K562 (cell line): ENCODE measurements at regions not wholly inside any gene's neighbourhood (a gene's known extent, or its start where the extent isn't known, plus 50 kb on each side); places are given as distances from the start of the nearest gene placed in this dataset.

Experiments used
- ESRRB ChIP-seq: fragments of 250-450 bp; sonication (Bioruptor Pico); IDR thresholded peaks from 2 replicates; pipeline ENCODE4 v1.5.0; 2020; ENCODE audit warnings: mild to moderate bottlenecking, moderate library complexity, borderline replicate concordance
- FOSL1 ChIP-seq: fragments of 200-800 bp; sonication (Bioruptor generic); conservative IDR thresholded peaks from 2 replicates; pipeline ENCODE4 v1.6.1; 2016; ENCODE audit warnings: missing genetic modification characterization, missing compliant biosample characterization
- KDM4B ChIP-seq, 2 experiments: fragments of 450-650 bp in 1 of 2; sonication (generic) in 1 of 2; IDR thresholded peaks; 2 replicates each; pipeline ENCODE4 v1.6.1; 2016 to 2017; ENCODE audit warnings: borderline replicate concordance in 2 of 2, antibody characterized with exemption in 1 of 2, low read depth in 1 of 2, mild to moderate bottlenecking in 1 of 2
- MTA1 ChIP-seq: fragments of 450-650 bp; IDR thresholded peaks from 2 replicates; pipeline ENCODE4 v1.6.1; 2017; ENCODE audit warnings: borderline replicate concordance
- PCBP1 ChIP-seq: fragments of 200-400 bp; formaldehyde crosslinking; IDR thresholded peaks from 2 replicates; pipeline ENCODE4 v1.6.1; 2018; ENCODE audit warnings: mild to moderate bottlenecking, low read depth, low read length; ENCODE audit not compliant: poor library complexity, severe bottlenecking
- SIN3B ChIP-seq: fragments of 450-650 bp; IDR thresholded peaks from 2 replicates; pipeline ENCODE4 v1.6.1; 2017; ENCODE audit warnings: low read depth, mild to moderate bottlenecking, moderate library complexity
- SRSF1 ChIP-seq: fragments of 200-400 bp; formaldehyde crosslinking; IDR thresholded peaks from 2 replicates; pipeline ENCODE4 v1.6.1; 2017; ENCODE audit warnings: mild to moderate bottlenecking, low read depth, low read length, moderate library complexity
- ZNF764 ChIP-seq: fragments of 250-450 bp; sonication (Bioruptor Pico); IDR thresholded peaks from 2 replicates; pipeline ENCODE4 v1.4.0; 2020; ENCODE audit warnings: low read depth, mild to moderate bottlenecking, moderate library complexity
- TF ChIP-seq, protein P1 (sequence below): conservative IDR thresholded peaks from 2 replicates; pipeline ENCODE4 v1.6.1; 2011; ENCODE audit warnings: low read depth, mild to moderate bottlenecking, low read length; ENCODE audit not compliant: control insufficient read depth
- TF ChIP-seq, protein P2 (sequence below): fragments of 200-600 bp; sonication (generic); IDR thresholded peaks from one replicate; pipeline ENCODE4 v1.6.1; 2012; ENCODE audit warnings: mild to moderate bottlenecking, low read depth, low read length, inconsistent platforms
- TF ChIP-seq, protein P3 (sequence below): fragments of 450-650 bp; IDR thresholded peaks from 2 replicates; pipeline ENCODE4 v1.6.1; 2016
- TF ChIP-seq, protein P4 (sequence below): fragments of 250-450 bp; sonication (Bioruptor Pico); IDR thresholded peaks from 2 replicates; pipeline ENCODE4 v1.4.0; 2020; ENCODE audit warnings: borderline replicate concordance

DNA sequence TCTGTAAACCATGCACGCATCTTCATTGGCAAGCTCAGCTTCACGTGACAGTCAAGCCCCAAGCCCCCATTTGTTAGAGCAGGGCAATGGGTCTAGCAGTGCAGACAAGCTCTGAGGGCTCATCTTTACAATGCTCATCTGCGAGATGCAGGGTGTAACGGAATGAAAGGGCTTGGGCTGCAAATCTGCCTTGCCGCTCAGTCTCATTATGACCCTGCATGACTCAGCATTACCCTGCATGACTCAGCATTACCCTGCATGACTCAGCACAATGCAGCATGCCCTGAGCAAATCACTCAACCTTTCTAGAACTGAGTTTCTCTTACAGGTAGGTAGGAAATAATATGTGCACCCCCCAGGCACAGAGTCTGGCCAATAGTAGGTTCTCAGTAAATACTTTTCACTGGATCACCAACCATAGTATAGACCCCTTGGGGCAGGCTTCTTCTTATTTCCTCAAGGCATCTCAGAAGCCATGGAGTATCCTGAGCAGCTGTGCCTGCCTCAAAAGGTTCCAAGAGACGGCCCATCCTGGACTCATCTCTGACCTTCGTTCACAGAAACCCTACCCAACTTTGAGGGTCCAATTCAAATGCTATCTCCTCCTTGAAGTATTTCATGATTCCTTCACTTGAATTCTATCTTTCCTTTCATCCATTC is 391.3 kb upstream of the CDH5 start (continued):
- TF ChIP-seq, protein P1, sequence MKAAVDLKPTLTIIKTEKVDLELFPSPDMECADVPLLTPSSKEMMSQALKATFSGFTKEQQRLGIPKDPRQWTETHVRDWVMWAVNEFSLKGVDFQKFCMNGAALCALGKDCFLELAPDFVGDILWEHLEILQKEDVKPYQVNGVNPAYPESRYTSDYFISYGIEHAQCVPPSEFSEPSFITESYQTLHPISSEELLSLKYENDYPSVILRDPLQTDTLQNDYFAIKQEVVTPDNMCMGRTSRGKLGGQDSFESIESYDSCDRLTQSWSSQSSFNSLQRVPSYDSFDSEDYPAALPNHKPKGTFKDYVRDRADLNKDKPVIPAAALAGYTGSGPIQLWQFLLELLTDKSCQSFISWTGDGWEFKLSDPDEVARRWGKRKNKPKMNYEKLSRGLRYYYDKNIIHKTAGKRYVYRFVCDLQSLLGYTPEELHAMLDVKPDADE = no peak
- TF ChIP-seq PCBP1 = no peak
- TF ChIP-seq SRSF1 = no peak
- no peak for TF ChIP-seq MTA1
- no peak for TF ChIP-seq KDM4B (IDR thresholded peaks at IDR 0.05; ENCODE audit: borderline replicate concordance in 2 of 2, low read depth in 1 of 2)
- TF ChIP-seq SIN3B = no peak
- no peak for TF ChIP-seq ESRRB
- TF ChIP-seq, protein P2, sequence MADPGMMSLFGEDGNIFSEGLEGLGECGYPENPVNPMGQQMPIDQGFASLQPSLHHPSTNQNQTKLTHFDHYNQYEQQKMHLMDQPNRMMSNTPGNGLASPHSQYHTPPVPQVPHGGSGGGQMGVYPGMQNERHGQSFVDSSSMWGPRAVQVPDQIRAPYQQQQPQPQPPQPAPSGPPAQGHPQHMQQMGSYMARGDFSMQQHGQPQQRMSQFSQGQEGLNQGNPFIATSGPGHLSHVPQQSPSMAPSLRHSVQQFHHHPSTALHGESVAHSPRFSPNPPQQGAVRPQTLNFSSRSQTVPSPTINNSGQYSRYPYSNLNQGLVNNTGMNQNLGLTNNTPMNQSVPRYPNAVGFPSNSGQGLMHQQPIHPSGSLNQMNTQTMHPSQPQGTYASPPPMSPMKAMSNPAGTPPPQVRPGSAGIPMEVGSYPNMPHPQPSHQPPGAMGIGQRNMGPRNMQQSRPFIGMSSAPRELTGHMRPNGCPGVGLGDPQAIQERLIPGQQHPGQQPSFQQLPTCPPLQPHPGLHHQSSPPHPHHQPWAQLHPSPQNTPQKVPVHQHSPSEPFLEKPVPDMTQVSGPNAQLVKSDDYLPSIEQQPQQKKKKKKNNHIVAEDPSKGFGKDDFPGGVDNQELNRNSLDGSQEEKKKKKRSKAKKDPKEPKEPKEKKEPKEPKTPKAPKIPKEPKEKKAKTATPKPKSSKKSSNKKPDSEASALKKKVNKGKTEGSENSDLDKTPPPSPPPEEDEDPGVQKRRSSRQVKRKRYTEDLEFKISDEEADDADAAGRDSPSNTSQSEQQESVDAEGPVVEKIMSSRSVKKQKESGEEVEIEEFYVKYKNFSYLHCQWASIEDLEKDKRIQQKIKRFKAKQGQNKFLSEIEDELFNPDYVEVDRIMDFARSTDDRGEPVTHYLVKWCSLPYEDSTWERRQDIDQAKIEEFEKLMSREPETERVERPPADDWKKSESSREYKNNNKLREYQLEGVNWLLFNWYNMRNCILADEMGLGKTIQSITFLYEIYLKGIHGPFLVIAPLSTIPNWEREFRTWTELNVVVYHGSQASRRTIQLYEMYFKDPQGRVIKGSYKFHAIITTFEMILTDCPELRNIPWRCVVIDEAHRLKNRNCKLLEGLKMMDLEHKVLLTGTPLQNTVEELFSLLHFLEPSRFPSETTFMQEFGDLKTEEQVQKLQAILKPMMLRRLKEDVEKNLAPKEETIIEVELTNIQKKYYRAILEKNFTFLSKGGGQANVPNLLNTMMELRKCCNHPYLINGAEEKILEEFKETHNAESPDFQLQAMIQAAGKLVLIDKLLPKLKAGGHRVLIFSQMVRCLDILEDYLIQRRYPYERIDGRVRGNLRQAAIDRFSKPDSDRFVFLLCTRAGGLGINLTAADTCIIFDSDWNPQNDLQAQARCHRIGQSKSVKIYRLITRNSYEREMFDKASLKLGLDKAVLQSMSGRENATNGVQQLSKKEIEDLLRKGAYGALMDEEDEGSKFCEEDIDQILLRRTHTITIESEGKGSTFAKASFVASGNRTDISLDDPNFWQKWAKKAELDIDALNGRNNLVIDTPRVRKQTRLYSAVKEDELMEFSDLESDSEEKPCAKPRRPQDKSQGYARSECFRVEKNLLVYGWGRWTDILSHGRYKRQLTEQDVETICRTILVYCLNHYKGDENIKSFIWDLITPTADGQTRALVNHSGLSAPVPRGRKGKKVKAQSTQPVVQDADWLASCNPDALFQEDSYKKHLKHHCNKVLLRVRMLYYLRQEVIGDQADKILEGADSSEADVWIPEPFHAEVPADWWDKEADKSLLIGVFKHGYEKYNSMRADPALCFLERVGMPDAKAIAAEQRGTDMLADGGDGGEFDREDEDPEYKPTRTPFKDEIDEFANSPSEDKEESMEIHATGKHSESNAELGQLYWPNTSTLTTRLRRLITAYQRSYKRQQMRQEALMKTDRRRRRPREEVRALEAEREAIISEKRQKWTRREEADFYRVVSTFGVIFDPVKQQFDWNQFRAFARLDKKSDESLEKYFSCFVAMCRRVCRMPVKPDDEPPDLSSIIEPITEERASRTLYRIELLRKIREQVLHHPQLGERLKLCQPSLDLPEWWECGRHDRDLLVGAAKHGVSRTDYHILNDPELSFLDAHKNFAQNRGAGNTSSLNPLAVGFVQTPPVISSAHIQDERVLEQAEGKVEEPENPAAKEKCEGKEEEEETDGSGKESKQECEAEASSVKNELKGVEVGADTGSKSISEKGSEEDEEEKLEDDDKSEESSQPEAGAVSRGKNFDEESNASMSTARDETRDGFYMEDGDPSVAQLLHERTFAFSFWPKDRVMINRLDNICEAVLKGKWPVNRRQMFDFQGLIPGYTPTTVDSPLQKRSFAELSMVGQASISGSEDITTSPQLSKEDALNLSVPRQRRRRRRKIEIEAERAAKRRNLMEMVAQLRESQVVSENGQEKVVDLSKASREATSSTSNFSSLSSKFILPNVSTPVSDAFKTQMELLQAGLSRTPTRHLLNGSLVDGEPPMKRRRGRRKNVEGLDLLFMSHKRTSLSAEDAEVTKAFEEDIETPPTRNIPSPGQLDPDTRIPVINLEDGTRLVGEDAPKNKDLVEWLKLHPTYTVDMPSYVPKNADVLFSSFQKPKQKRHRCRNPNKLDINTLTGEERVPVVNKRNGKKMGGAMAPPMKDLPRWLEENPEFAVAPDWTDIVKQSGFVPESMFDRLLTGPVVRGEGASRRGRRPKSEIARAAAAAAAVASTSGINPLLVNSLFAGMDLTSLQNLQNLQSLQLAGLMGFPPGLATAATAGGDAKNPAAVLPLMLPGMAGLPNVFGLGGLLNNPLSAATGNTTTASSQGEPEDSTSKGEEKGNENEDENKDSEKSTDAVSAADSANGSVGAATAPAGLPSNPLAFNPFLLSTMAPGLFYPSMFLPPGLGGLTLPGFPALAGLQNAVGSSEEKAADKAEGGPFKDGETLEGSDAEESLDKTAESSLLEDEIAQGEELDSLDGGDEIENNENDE = no peak
- TF ChIP-seq, protein P3, sequence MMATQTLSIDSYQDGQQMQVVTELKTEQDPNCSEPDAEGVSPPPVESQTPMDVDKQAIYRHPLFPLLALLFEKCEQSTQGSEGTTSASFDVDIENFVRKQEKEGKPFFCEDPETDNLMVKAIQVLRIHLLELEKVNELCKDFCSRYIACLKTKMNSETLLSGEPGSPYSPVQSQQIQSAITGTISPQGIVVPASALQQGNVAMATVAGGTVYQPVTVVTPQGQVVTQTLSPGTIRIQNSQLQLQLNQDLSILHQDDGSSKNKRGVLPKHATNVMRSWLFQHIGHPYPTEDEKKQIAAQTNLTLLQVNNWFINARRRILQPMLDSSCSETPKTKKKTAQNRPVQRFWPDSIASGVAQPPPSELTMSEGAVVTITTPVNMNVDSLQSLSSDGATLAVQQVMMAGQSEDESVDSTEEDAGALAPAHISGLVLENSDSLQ = peak; percentile 57; the same call in 1 of the 2 replicates
- TF ChIP-seq, protein P4, sequence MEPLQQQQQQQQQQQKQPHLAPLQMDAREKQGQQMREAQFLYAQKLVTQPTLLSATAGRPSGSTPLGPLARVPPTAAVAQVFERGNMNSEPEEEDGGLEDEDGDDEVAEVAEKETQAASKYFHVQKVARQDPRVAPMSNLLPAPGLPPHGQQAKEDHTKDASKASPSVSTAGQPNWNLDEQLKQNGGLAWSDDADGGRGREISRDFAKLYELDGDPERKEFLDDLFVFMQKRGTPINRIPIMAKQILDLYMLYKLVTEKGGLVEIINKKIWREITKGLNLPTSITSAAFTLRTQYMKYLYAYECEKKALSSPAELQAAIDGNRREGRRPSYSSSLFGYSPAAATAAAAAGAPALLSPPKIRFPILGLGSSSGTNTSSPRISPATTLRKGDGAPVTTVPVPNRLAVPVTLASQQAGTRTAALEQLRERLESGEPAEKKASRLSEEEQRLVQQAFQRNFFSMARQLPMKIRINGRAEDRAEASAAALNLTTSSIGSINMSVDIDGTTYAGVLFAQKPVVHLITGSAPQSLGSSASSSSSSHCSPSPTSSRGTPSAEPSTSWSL (CRISPR knock-in tag) = no peak
- peak; percentile 99 for TF ChIP-seq FOSL1
- TF ChIP-seq ZNF764 (CRISPR knock-in tag) = no peak
